ENCODE measurements at regions not wholly inside any gene's neighbourhood (a gene's known extent, or its start where the extent isn't known, plus 50 kb on each side); places are given as distances from the start of the nearest gene placed in this dataset.

- no peaks in the 10 kb centered on the region for H3K36me3 ChIP-seq
- DNase-seq (no peak), ATAC-seq (no peak)
- H3K27ac ChIP-seq, result no peak overlapping the region
- no peak overlapping the region for H3K4me3 ChIP-seq
- no peaks in the 10 kb centered on the region for H3K9me3 ChIP-seq
- TF ChIP-seq POLR2A (IDR thresholded peaks at IDR 0.05), result no peak
- no peak for TF ChIP-seq CTCF (IDR thresholded peaks at IDR 0.05)
- WGBS (ENCODE audit: insufficient coverage, low coverage, low lambda C conversion rate, missing lambda C conversion rate), result 33% methylated on average over 3 of the region's 3 CpGs
- H3K27me3 ChIP-seq, result no peaks in the 10 kb centered on the region
- intact Hi-C loops (cut with DNase I), result no loop called here
- no peaks in the 10 kb centered on the region for H3K4me1 ChIP-seq
Observed at GRCh38 chr9:21565155-21565554, 83.0 kb upstream of the IFNE start.

- Histone ChIP-seq H3K27ac (no peak overlapping the region), H3K27me3 (no peaks in the 10 kb centered on the region), H3K4me1 (no peaks in the 10 kb centered on the region), H3K36me3 (no peaks in the 10 kb centered on the region), H3K9me3 (no peaks in the 10 kb centered on the region), H3K4me3 (no peak overlapping the region)
- TF ChIP-seq CTCF (IDR thresholded peaks at IDR 0.05), result no peak
- TF ChIP-seq POLR2A (IDR thresholded peaks at IDR 0.05), result no peak
- DNase-seq, result no peak
- intact Hi-C loops (cut with DNase I), result no loop called here
- WGBS (ENCODE audit: insufficient coverage, low coverage, low lambda C conversion rate, missing lambda C conversion rate), result 40% methylated on average over 2 of the region's 2 CpGs
- no peak for ATAC-seq
Observed at GRCh38 chr9:21567926-21568325, 85.8 kb upstream of the IFNE start.

GRCh38 chr9:21568484-21568883 lies 86.4 kb upstream of the IFNE start:
- TF ChIP-seq POLR2A (IDR thresholded peaks at IDR 0.05) (no peak), CTCF (IDR thresholded peaks at IDR 0.05) (no peak)
- Histone ChIP-seq H3K27me3 (no peaks in the 10 kb centered on the region), H3K36me3 (no peaks in the 10 kb centered on the region), H3K9me3 (no peaks in the 10 kb centered on the region), H3K4me1 (no peaks in the 10 kb centered on the region), H3K4me3 (no peak overlapping the region), H3K27ac (no peak overlapping the region)
- no peak for DNase-seq
- intact Hi-C loops (cut with DNase I), result no loop called here
- WGBS (ENCODE audit: insufficient coverage, low coverage, low lambda C conversion rate, missing lambda C conversion rate), result 44% methylated on average over 3 of the region's 3 CpGs
- ATAC-seq, result no peak

GRCh38 chr9:21569721-21570120 lies 87.6 kb upstream of the IFNE start:
- no peaks in the 10 kb centered on the region for H3K4me1 ChIP-seq
- 47% methylated on average over 1 of the region's 1 CpG for WGBS (ENCODE audit: insufficient coverage, low coverage, low lambda C conversion rate, missing lambda C conversion rate)
- intact Hi-C loops (cut with DNase I), result no loop called here
- ATAC-seq (no peak), DNase-seq (no peak)
- no peaks in the 10 kb centered on the region for H3K9me3 ChIP-seq
- TF ChIP-seq CTCF (IDR thresholded peaks at IDR 0.05), result no peak
- TF ChIP-seq POLR2A (IDR thresholded peaks at IDR 0.05), result no peak
- H3K4me3 ChIP-seq, result no peak overlapping the region
- no peaks in the 10 kb centered on the region for H3K36me3 ChIP-seq
- no peak overlapping the region for H3K27ac ChIP-seq
- no peaks in the 10 kb centered on the region for H3K27me3 ChIP-seq

- Histone ChIP-seq H3K27ac (no peak overlapping the region), H3K27me3 (no peaks in the 10 kb centered on the region), H3K4me3 (no peak overlapping the region), H3K9me3 (no peaks in the 10 kb centered on the region), H3K36me3 (no peaks in the 10 kb centered on the region), H3K4me1 (no peaks in the 10 kb centered on the region)
- ATAC-seq (no peak), DNase-seq (no peak)
- 50% methylated on average over 5 of the region's 5 CpGs for WGBS (ENCODE audit: insufficient coverage, low coverage, low lambda C conversion rate, missing lambda C conversion rate)
- TF ChIP-seq CTCF (IDR thresholded peaks at IDR 0.05) (no peak), POLR2A (IDR thresholded peaks at IDR 0.05) (no peak)
- intact Hi-C loops (cut with DNase I), result no loop called here
Observed at GRCh38 chr9:21570643-21571275, 88.6 kb upstream of the IFNE start.
